Cerebellar nuclear complex (tissue), 1 donor: ENCODE measurements at regions not wholly inside any gene's neighbourhood (a gene's known extent, or its start where the extent isn't known, plus 50 kb on each side); places are given as distances from the start of the nearest gene placed in this dataset.
"Not testable (repeated sequence)": the region's sequence is repeated elsewhere in the genome, so short reads cannot be mapped to it uniquely, and the experiment has no call there.

ENCODE experiments used
- DNase-seq, 2 experiments: peaks; one replicate each; lab custom pipeline; 2025; lab: John Stamatoyannopoulos, UW

- DNase-seq: no peak
Measured at GRCh38 chr20:7174554-7174953, 407.1 kb downstream of the BMP2 start.

GRCh38 chr20:7175827-7176226, 408.3 kb downstream of the BMP2 start:
- DNase-seq: not testable (repeated sequence)

DNA sequence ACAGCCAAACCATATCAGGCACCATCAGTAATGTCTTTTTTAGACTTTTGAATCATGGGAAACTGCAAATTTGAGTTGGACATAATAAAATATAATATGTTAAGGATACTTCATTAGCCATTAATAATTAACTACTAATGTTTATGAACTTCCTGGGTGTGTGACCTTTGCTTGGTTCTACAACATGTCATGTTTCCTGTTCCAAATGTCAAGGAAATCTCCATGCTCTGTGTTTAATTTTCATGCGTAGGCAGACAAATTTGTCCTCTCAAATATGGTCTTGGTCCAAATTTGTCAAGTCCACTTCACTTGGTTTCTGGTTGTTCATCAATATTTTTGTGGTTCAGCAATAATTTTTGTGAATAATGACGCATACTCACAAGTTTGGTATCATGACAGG, 410.5 kb downstream of the BMP2 start:
- no peak for DNase-seq

GRCh38 chr20:7180256-7181045, 413.0 kb downstream of the BMP2 start:
- DNase-seq: no peak

- no peak for DNase-seq
Measured at GRCh38 chr20:7189231-7189630, 421.7 kb downstream of the BMP2 start.

DNA sequence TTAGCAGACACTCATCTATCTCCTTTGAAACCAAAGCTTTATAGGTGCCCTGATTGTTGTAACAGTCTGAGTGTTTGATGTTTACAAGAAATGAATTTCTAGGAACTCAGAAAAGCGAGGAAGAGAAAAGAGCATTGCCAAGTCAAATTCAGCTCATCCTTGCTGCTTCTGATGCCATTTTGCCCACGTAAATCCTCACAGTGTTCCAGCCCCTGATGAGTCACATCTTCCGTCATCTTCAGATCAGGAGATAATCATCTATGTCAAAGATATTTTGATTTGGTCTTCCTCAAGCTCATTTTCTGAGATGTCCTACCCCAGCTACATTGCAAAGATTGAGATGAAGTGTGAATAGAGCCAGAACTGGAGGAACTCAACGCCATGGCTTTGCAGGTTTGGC, 426.2 kb downstream of the BMP2 start:
- no peak for DNase-seq

- no peak for DNase-seq
Measured at GRCh38 chr20:7195704-7196103, 428.2 kb downstream of the BMP2 start.

- no peak for DNase-seq
Measured at GRCh38 chr20:7196481-7196880, 429.0 kb downstream of the BMP2 start.

GRCh38 chr20:7199861-7200260, 432.4 kb downstream of the BMP2 start:
- no peak for DNase-seq

- DNase-seq: no peak
Measured at GRCh38 chr20:7207186-7207798, 439.8 kb downstream of the BMP2 start.

GRCh38 chr20:7210910-7211309, 443.4 kb downstream of the BMP2 start:
- DNase-seq: no peak

DNA sequence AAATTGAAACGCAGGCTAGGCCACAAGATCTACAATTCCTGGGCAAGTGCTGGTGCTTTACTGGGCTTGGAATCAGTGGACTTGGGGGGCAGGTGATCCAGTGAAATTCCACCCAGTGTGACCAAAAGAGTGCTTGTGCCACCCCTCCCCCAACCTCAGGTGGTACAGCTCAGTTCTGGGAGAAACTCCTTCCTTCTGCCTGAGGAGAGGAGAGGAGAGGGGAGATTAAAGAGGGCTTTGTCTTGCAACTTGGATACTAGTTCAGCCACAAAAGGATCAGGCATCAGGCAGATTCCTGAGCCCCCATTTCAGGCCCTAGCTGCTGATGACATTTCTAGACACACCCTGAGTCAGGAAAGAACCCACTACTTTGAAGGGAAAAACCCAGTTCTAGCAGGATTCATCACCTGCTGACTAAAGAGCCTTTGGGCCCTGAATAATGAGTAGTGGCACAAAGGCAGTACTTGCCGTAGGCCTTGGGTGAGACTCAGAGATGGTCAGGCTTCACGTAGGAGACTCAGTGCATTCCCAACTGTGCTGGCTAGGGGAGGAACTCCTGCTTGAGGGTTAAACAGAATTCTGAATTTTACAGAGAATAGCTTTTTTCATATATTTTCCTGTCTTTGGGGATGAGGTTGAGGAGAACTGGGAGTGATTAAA, 446.7 kb downstream of the BMP2 start:
- DNase-seq: no peak

DNA sequence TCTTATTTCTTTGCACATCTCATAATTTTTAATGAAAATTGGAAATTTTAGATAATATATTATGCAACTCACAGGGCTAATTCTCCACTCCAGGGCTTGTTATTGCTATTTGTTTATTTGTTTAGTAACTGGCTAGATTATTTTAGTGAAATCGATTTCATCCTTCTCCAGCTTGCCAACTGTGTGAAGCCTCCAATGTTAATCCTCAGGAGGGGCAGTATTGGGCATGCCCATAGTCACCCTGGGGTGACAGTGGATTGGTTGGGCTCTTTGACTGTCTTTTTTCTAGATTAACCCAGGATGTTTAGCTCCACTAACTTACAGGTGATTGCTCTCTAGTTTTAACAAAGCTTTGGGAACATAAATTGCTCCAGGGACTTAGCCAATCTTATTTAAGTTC, 450.1 kb downstream of the BMP2 start:
- DNase-seq: no peak

DNA sequence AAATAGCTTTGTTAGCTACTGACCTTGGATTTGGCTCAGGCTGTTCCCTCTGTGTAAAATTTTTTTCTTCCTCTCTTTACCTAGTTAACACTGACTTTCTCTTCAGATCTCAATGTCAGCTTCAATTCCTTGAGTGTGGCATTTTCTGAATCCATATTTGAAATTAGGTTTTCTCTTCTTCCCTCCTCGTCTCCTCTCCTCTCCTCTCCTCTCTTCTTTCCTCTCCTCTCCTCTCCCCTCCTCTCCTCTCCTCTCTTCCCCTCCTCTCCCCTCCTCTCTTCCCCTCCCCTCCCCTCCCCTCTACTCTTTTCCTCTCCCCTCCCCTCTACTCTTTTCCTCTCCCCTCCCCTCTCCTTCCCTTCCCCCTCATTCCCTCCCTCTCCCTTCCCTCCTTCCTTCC, 453.3 kb downstream of the BMP2 start:
- DNase-seq: no peak

- no peak for DNase-seq
Measured at GRCh38 chr20:7226156-7226555, 458.7 kb downstream of the BMP2 start.

- DNase-seq: no peak
Measured at GRCh38 chr20:7231303-7231702, 463.8 kb downstream of the BMP2 start.

GRCh38 chr20:7232796-7233195, 465.3 kb downstream of the BMP2 start:
- no peak for DNase-seq

DNA sequence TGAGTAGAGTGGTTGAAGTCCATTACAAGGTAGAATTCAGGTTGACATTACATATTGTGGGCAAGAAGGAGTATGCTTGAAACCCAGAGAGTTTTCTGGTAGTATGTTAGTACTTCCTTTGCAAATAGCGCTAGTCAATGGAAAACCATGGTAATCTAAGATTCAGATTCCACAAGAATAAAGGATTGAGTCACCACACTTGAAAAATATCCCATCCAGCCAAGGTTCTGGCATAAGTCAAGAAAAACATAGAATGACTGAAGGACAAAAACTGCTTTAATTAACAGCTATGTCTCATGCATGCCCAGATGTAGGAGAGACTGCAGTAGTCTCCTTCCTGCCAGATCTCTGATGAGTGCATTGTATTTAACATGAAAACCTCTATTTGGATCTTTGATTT, 469.8 kb downstream of the BMP2 start:
- no peak for DNase-seq

DNA sequence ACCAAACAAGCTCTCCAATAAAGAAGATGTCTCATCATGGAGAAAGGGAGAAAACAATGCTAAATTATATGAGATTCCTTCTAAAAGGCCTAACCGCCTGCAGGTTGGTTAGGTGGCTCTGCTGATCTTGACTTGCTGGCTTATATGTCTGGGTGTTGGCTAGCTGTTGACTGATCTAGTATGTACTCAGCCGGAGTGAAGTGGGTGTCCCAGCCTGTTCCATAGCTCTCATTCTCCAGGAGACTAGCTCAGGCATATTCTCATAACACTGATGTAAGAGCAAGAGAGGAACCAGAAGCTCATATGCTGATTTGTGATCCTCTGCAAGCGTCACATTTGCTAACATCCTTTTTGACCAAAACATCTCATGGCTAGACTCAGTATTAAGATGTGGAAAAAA, 473.0 kb downstream of the BMP2 start:
- no peak for DNase-seq

DNA sequence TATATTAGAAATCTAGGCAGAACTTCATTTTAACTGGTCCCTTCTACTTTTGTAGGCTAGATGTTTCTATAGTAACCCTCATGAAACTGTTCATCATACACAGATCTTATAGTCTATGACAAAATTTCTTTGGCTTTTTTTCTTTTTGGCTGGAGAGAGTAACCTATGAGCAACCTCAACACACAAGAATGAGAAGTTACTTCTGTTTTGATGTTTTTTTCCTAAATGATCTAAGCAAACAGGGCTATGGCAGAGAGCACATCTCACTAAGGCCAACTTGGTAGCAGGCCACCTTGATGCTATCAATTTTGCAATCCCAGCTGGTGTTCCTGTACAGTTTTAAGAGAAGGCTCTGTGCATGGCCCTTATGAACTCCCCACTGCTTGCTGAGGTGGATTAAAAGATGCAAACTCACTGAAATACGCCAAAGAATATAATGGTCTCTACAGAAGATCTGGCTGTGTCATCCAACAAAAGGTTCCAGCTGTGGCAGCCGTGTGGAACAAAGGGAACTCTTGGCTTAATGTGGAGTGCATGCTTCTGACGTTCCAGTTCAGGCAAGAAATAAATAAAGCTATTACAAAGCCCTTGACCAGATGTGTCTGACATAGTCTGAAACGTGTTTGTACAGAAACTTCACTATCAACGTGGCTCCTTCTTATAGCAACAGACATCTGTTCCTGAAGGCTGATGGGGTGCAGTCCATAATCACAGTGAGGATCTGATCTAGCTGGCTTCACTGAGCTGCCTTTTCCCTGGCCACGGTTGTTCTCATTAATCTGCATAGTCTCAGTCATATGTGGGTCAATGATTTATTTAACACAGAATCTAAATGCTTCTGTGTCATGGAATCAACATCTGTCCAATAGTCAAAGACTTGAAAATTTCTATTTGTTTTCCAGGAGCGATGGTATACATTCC, 481.1 kb downstream of the BMP2 start:
- DNase-seq: no peak

DNA sequence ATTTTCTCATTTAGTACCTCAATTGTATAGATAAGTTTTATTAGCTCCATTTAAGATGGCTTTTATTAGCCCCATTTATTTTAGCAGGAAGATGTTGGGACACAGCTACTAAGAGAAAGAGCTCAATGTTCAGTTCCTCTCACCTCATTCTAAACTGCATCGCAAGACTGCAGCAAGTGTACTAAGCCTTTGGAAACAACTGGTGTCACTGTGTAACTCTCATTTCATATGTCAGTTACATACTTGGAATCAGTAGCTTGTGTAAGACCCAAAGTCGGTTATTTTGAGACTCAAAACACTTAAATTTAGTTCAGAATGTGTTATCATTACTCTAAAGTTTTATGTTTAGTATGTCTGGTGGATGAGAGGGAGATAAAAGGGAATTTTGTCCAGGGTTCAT, 482.9 kb downstream of the BMP2 start:
- no peak for DNase-seq

DNA sequence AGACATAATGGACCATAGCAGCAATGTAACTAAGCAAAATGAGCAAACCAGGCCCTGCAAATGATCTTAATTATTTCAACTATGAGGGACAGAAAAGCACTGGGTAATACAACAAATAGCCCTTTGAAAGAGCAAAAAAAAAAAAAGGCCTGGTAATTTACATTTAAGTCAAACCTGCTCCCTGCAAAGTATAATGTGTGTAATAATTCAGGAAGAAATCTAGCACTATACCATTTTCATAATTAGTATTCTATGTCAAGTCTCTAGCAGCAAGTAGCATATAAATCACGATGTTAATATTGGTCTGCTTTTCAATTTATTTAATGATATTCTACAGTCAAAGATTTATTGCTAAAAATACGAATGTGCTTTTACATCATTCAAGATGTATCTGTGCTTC, 489.6 kb downstream of the BMP2 start:
- no peak for DNase-seq
